ENCODE measurements at regions not wholly inside any gene's neighbourhood (a gene's known extent, or its start where the extent isn't known, plus 50 kb on each side); places are given as distances from the start of the nearest gene placed in this dataset.
"Not testable (repeated sequence)": the region's sequence is repeated elsewhere in the genome, so short reads cannot be mapped to it uniquely, and the experiment has no call there.

- no peak for DNase-seq
Measured at GRCh38 chr1:187038784-187039183, 210.0 kb downstream of the PLA2G4A start.

GRCh38 chr1:187041104-187041503 is 212.4 kb downstream of the PLA2G4A start:
- DNase-seq = no peak

- no peak for DNase-seq
Measured at GRCh38 chr1:187042538-187042937, 213.8 kb downstream of the PLA2G4A start.

GRCh38 chr1:187043433-187043832 is 214.7 kb downstream of the PLA2G4A start:
- DNase-seq = not testable (repeated sequence)

GRCh38 chr1:187044411-187044810 is 215.7 kb downstream of the PLA2G4A start:
- no peak for DNase-seq

- DNase-seq = no peak
Measured at GRCh38 chr1:187045371-187045770, 216.6 kb downstream of the PLA2G4A start.

- DNase-seq = no peak
Measured at GRCh38 chr1:187046293-187046692, 217.5 kb downstream of the PLA2G4A start.

- no peak for DNase-seq
Measured at GRCh38 chr1:187047298-187047697, 218.5 kb downstream of the PLA2G4A start.

GRCh38 chr1:187051618-187052232 is 223.0 kb downstream of the PLA2G4A start:
- DNase-seq = peak; percentile 51

GRCh38 chr1:187053876-187054275 is 225.1 kb downstream of the PLA2G4A start:
- DNase-seq = no peak

GRCh38 chr1:187054862-187055757 is 226.4 kb downstream of the PLA2G4A start:
- no peak for DNase-seq

- no peak for DNase-seq
Measured at GRCh38 chr1:187063271-187063670, 234.5 kb downstream of the PLA2G4A start.

- peak; percentile 77 for DNase-seq
Measured at GRCh38 chr1:187067160-187067559, 238.4 kb downstream of the PLA2G4A start.

- DNase-seq = no peak
Measured at GRCh38 chr1:187070076-187070475, 241.3 kb downstream of the PLA2G4A start.

GRCh38 chr1:187072262-187073034 is 243.7 kb downstream of the PLA2G4A start:
- DNase-seq = not testable (repeated sequence)

- not testable (repeated sequence) for DNase-seq
Measured at GRCh38 chr1:187073035-187073560, 244.3 kb downstream of the PLA2G4A start.

- not testable (repeated sequence) for DNase-seq
Measured at GRCh38 chr1:187073634-187074245, 245.0 kb downstream of the PLA2G4A start.

GRCh38 chr1:187074445-187075048 is 245.8 kb downstream of the PLA2G4A start:
- DNase-seq = no peak

- no peak for DNase-seq
Measured at GRCh38 chr1:187076922-187077321, 248.2 kb downstream of the PLA2G4A start.

GRCh38 chr1:187078321-187078720 is 249.6 kb downstream of the PLA2G4A start:
- no peak for DNase-seq

- no peak for DNase-seq
Measured at GRCh38 chr1:187078916-187079315, 250.2 kb downstream of the PLA2G4A start.

- no peak for DNase-seq
Measured at GRCh38 chr1:187079330-187079729, 250.6 kb downstream of the PLA2G4A start.
